Prostate gland (tissue), 2 donors: ENCODE measurements at regions not wholly inside any gene's neighbourhood (a gene's known extent, or its start where the extent isn't known, plus 50 kb on each side); places are given as distances from the start of the nearest gene placed in this dataset.
A peak's percentile ranks its signal among the peaks of the same experiment; 100 is the strongest.
"Not testable (repeated sequence)": the region's sequence is repeated elsewhere in the genome, so short reads cannot be mapped to it uniquely, and the experiment has no call there.

Experiments
- DNase-seq: peaks from one replicate; pipeline ENCODE4 v3.0.0-alpha.2; 2019; ENCODE audit warnings: low spot score
- H3K27ac ChIP-seq, 2 donors: fragments of 200-600 bp; sonication (generic); 2 replicates each; pipeline ENCODE4 v1.5.1; 2017 to 2019
- H3K27me3 ChIP-seq: fragments of 200-600 bp; sonication (generic); replicated peaks from 2 replicates; pipeline ENCODE4 v1.5.1; 2019; ENCODE audit not compliant: insufficient read depth
- H3K36me3 ChIP-seq, 2 donors: fragments of 200-600 bp; sonication (generic); 1 replicate in 1 of 2; 2 replicates in 1 of 2; pipeline versions ENCODE4 v1.5.1 to v1.8.1; 2017 to 2019
- H3K4me1 ChIP-seq: fragments of 200-600 bp; sonication (generic); replicated peaks from 2 replicates; pipeline ENCODE4 v1.5.1; 2019
- H3K4me3 ChIP-seq, 2 donors: fragments of 200-600 bp; sonication (generic); 2 replicates each; pipeline ENCODE4 v1.5.1; 2017 to 2019
- H3K9me3 ChIP-seq: fragments of 200-600 bp; sonication (generic); 2 replicates; pipeline ENCODE4 v1.5.1; 2017
- POLR2A ChIP-seq: fragments of 450-650 bp; IDR thresholded peaks from one replicate; pipeline ENCODE4 v1.6.1; 2016; ENCODE audit warnings: antibody characterized with exemption, mild to moderate bottlenecking
- POLR2AphosphoS5 ChIP-seq: sonication (generic); formaldehyde crosslinking; IDR thresholded peaks from one replicate; pipeline ENCODE4 v1.6.1; 2017; ENCODE audit warnings: antibody characterized with exemption
- WGBS: methylation state at CpG from one replicate; pipeline ENCODE4 v1.1.5; 2018; 5-methylcytosine and 5-hydroxymethylcytosine counted together
- intact Hi-C: fragments of 100-400 bp; cut with DNase I; formaldehyde crosslinking; loops from one replicate; pipeline ENCODE4 v1.14.2; 2022
- TF ChIP-seq, protein P1 (sequence below), 4 experiments: fragments of 200-600 bp in 2 of 4; fragments of 450-650 bp in 2 of 4; sonication (generic) in 2 of 4; IDR thresholded peaks; 1 replicate in 3 of 4; 2 replicates in 1 of 4; pipeline ENCODE4 v1.5.1; 2016 to 2019; ENCODE audit warnings: antibody characterized with exemption in 4 of 4, mild to moderate bottlenecking in 2 of 4, moderate library complexity in 2 of 4

DNA sequence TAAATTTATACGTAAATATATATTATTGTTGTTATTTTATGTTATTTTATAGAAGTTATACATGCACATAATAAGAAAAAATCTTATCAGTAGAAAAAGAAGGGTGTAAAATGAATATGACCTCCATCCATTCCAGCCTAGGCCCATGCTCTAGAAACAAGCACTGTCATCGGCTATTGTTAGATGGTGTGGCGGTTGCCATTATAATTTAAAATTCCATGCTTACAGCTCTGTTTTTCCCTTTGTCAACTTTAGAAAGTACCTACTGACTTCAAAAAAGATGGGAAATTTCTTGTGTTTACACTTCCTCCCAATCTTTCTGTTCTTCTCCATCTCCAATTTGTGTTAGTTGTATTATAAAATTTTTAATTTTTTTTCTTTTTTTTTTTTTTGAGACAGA lies 61.9 kb upstream of the RDX start:
- Histone ChIP-seq H3K4me3 (no peak overlapping the region), H3K36me3 (no peaks in the 10 kb centered on the region), H3K9me3 (no peaks in the 10 kb centered on the region), H3K4me1 (no peaks in the 10 kb centered on the region), H3K27me3 (no peaks in the 10 kb centered on the region), H3K27ac (no peak overlapping the region)
- 99% methylated on average over 3 of the region's 3 CpGs for whole genome bisulfite sequencing
- no peak for DNase-seq
- TF ChIP-seq, protein P1, sequence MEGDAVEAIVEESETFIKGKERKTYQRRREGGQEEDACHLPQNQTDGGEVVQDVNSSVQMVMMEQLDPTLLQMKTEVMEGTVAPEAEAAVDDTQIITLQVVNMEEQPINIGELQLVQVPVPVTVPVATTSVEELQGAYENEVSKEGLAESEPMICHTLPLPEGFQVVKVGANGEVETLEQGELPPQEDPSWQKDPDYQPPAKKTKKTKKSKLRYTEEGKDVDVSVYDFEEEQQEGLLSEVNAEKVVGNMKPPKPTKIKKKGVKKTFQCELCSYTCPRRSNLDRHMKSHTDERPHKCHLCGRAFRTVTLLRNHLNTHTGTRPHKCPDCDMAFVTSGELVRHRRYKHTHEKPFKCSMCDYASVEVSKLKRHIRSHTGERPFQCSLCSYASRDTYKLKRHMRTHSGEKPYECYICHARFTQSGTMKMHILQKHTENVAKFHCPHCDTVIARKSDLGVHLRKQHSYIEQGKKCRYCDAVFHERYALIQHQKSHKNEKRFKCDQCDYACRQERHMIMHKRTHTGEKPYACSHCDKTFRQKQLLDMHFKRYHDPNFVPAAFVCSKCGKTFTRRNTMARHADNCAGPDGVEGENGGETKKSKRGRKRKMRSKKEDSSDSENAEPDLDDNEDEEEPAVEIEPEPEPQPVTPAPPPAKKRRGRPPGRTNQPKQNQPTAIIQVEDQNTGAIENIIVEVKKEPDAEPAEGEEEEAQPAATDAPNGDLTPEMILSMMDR (IDR thresholded peaks at IDR 0.05), result no peak
- TF ChIP-seq POLR2A (no peak), POLR2AphosphoS5 (no peak)
- intact Hi-C loops, result no loop called here

DNA sequence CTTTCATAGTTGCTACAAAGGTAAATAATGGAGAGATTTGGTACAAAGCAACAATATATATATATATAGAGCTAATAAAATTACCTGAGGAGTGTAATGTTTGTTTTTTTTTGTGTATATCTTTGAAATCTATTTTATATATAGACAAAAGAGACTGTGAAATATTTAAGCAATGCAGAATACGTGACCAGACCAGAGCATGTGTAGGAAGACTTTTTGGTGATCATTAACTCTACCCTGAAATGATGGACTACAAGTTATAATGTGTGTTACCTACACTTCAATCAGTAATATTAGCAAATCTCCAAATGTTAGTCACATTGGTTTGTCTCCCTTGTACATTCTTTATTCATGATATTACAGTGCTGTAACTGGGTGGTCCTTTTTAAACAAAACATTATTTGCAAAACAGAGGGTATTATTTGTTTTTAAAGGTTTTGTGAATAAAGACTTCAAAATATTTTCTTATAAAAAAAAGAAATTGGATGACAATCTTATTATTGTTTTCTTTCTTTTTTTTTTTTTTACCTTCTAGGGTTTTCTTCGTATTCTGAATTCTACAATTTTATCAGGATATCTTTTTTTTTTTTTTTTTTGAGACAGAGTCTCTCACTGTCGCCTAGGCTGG lies 64.5 kb upstream of the RDX start:
- H3K4me1 ChIP-seq, intact Hi-C loops, H3K36me3 ChIP-seq, H3K27me3 ChIP-seq, H3K4me3 ChIP-seq, DNase-seq, H3K9me3 ChIP-seq, H3K27ac ChIP-seq: not testable (repeated sequence)
- 76% methylated on average over 3 of the region's 3 CpGs for WGBS

DNA sequence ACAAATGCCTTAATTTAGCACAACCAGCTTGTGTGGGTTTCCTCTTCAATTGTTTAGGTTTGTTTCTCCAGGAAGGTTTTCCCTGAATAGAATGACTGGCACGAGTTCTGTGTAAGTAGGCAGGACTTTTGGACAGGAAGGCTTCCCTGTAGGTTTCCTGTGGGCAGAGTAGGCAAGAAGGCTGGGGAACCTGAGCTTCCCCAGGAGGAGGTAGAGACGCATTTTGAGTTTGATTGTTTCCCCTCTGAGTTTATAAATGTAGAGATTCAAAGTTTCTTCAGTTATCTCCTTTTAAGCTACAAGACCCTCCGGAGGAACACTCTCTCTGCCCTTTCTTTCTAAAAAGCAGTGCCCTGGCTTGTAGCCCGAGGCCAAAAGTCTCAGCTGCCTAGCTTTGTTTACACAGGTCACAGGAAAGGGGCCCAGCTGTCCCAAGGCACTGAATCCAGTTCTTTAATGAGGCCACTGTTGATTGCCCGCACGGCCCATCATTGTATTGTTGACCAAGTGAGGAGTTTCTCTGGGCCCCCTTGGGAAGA lies 66.6 kb upstream of the RDX start:
- no peak for DNase-seq
- no peaks in the 10 kb centered on the region for H3K36me3 ChIP-seq
- intact Hi-C loops, result no loop called here
- no peak overlapping the region for H3K4me3 ChIP-seq
- no peaks in the 10 kb centered on the region for H3K9me3 ChIP-seq
- no peaks in the 10 kb centered on the region for H3K27me3 ChIP-seq
- TF ChIP-seq, protein P1 (IDR thresholded peaks at IDR 0.05), result no peak
- no peak for TF ChIP-seq POLR2AphosphoS5
- 48% methylated on average over 6 of the region's 6 CpGs for WGBS
- H3K4me1 ChIP-seq, result no peaks in the 10 kb centered on the region
- H3K27ac ChIP-seq, result no peak overlapping the region

DNA sequence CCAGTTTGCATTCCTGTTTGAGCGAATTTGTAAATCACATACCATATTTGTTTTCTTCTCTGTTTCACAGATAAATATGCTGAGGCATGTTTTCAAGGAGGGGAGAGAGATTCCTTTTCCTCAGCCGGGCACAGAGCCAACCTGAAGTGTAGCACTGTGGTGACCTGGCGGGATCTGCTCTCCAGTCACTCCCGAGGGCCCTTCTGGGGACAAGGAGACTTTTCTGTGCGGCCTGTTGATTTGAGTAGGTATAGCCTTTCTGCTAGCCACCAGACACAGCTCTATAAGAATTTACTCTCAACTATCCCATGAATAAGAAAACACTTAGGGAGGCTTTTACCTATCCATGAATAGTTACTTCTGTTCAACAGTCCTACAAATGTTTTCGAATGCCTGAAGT lies 63.5 kb upstream of the FDX1 start:
- H3K4me1 ChIP-seq, result no peaks in the 10 kb centered on the region
- H3K27me3 ChIP-seq, result no peaks in the 10 kb centered on the region
- H3K27ac ChIP-seq, result no peak overlapping the region
- no peak overlapping the region for H3K4me3 ChIP-seq
- TF ChIP-seq POLR2A (no peak), POLR2AphosphoS5 (no peak)
- TF ChIP-seq, protein P1 (IDR thresholded peaks at IDR 0.05), result no peak
- peak; percentile 39 for DNase-seq
- 39% methylated on average over 6 of the region's 6 CpGs for WGBS
- intact Hi-C loops, result no loop called here
- H3K36me3 ChIP-seq, result no peaks in the 10 kb centered on the region
- no peaks in the 10 kb centered on the region for H3K9me3 ChIP-seq

DNA sequence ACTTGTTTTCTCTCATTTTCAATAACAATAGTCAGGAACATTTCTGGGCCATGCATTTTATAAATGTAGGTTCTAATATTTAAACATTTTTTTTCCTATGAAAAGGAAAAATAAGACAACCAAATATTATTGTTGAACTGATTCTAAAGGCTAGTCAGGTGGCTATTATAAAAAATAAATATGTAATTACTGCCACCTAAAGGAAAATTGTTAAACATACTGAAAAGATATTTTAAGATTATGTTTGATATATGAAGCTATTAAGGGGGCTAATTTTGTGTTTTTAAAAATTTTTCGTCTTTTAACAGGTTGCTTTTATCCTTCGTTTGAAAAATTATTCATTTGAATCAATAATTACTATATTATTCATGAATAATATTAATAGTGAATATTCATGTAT lies 62.2 kb upstream of the FDX1 start:
- Histone ChIP-seq H3K27me3 (no peaks in the 10 kb centered on the region), H3K4me3 (no peak overlapping the region), H3K9me3 (no peaks in the 10 kb centered on the region), H3K27ac (no peak overlapping the region), H3K4me1 (no peaks in the 10 kb centered on the region), H3K36me3 (no peaks in the 10 kb centered on the region)
- TF ChIP-seq POLR2A (no peak), POLR2AphosphoS5 (no peak)
- TF ChIP-seq, protein P1 (IDR thresholded peaks at IDR 0.05), result peak in 2 of 4 experiments; percentile 30 to 37
- no peak for DNase-seq
- WGBS, result 71% methylated on average over 2 of the region's 2 CpGs
- intact Hi-C loops, result no loop called here
